HepG2 (cell line): ENCODE measurements at regions not wholly inside any gene's neighbourhood (a gene's known extent, or its start where the extent isn't known, plus 50 kb on each side); places are given as distances from the start of the nearest gene placed in this dataset.
A peak's percentile ranks its signal among the peaks of the same experiment; 100 is the strongest.

Experiments used
- ATAC-seq: fragments of 200-7000 bp; cut with Tn5 transposase; 3 replicates; pipeline ENCODE4 v1.9.1; 2020; ENCODE audit warnings: mild to moderate bottlenecking, moderate library complexity
- BruUV-seq: library from RNA; stranded (reverse); fragments of 400-500 nt; replicated peaks from 2 replicates; lab custom pipeline; 2021; lab: Mats Ljungman, UMichigan
- CTCF ChIA-PET: fragments of 300-600 bp; formaldehyde crosslinking; extraction: SDS; loops from one replicate; lab custom pipeline; 2021; ENCODE audit warnings: low total read pairs, inconsistent platforms, low intra/inter-chr PET ratio; lab: Yijun Ruan, JAX
- POLR2A ChIA-PET: fragments of 350-600 bp; sonication (Branson Sonifier 250); formaldehyde crosslinking; loops from one replicate; lab custom pipeline; 2020; ENCODE audit warnings: antibody characterized with exemption, inconsistent platforms; lab: Yijun Ruan, JAX
- DNase-seq: peaks from one replicate; pipeline ENCODE4 v3.0.0-alpha.2; 2015; ENCODE audit warnings: low spot score
- FAIRE-seq: peaks from 3 replicates; lab custom pipeline; 2011; peaks lifted over from hg19 to GRCh38; lab: Jason Lieb, UNC
- H2AFZ ChIP-seq: one replicate; pipeline ENCODE4 v1.6.1; 2011; ENCODE audit warnings: low read length, inconsistent platforms
- H3K27ac ChIP-seq: fragments of 300-600 bp; 3 replicates; pipeline ENCODE4 v1.8.0; 2011; ENCODE audit warnings: mixed run types, mild to moderate bottlenecking, mixed read lengths, low read length, inconsistent platforms; ENCODE audit not compliant: insufficient read depth; ENCODE audit errors: extremely low read length
- H3K27me3 ChIP-seq, 2 experiments: fragments of 200-600 bp in 1 of 2; 2 replicates in 1 of 2; 3 replicates in 1 of 2; pipeline versions ENCODE4 v1.6.0 to v1.8.0; 2011; ENCODE audit warnings: low read length in 2 of 2, mild to moderate bottlenecking in 2 of 2, moderate library complexity in 2 of 2, inconsistent platforms in 1 of 2; ENCODE audit not compliant: insufficient read depth in 2 of 2, control insufficient read depth in 1 of 2
- H3K36me3 ChIP-seq, 2 experiments: fragments of 200-600 bp in 1 of 2; replicated peaks in 1 of 2; 2 replicates in 1 of 2; 3 replicates in 1 of 2; pipeline versions ENCODE4 v1.5.1 to v1.8.0; 2011; ENCODE audit warnings: low read length in 2 of 2, inconsistent platforms in 1 of 2; ENCODE audit not compliant: insufficient read depth in 2 of 2, control insufficient read depth in 1 of 2
- H3K4me1 ChIP-seq: 2 replicates; pipeline ENCODE4 v1.5.1; 2012; ENCODE audit warnings: low read length, inconsistent platforms; ENCODE audit not compliant: insufficient read depth
- H3K4me2 ChIP-seq: 2 replicates; pipeline ENCODE4 v1.6.0; 2011; ENCODE audit warnings: low read depth, low read length, inconsistent platforms
- H3K4me3 ChIP-seq, 3 experiments: fragments of 200-600 bp in 1 of 3; sonication (generic), shearing (Covaris generic) in 1 of 3; replicated peaks in 1 of 3; 2 replicates each; pipeline ENCODE4 v1.5.1; 2011 to 2016; ENCODE audit warnings: low read length in 3 of 3, inconsistent platforms in 2 of 3, low read depth in 2 of 3, mild to moderate bottlenecking in 2 of 3, control low read depth in 1 of 3, mixed read lengths in 1 of 3; ENCODE audit not compliant: insufficient read depth in 1 of 3
- H3K79me2 ChIP-seq: one replicate; pipeline ENCODE4 v1.6.1; 2011; ENCODE audit warnings: low read length, inconsistent platforms; ENCODE audit not compliant: insufficient read depth
- H3K9ac ChIP-seq: 2 replicates; pipeline ENCODE4 v1.6.0; 2011; ENCODE audit warnings: mild to moderate bottlenecking, low read depth, low read length, inconsistent platforms; ENCODE audit not compliant: insufficient read depth
- H3K9me3 ChIP-seq: 2 replicates; pipeline ENCODE4 v1.5.1; 2012; ENCODE audit warnings: mild to moderate bottlenecking, low read length
- H4K20me1 ChIP-seq: 2 replicates; pipeline ENCODE4 v1.6.0; 2011; ENCODE audit warnings: inconsistent platforms, mild to moderate bottlenecking, low read length, moderate library complexity; ENCODE audit not compliant: insufficient read depth
- FOSL1 ChIP-seq: sonication (generic); formaldehyde crosslinking; IDR thresholded peaks from 2 replicates; pipeline ENCODE4 v1.9.0; 2021; ENCODE audit warnings: missing genetic modification reagents, borderline replicate concordance
- GMEB1 ChIP-seq: sonication (generic); formaldehyde crosslinking; IDR thresholded peaks from 2 replicates; pipeline ENCODE4 v1.5.1; 2020; ENCODE audit warnings: missing genetic modification reagents, mild to moderate bottlenecking, borderline replicate concordance
- JARID2 ChIP-seq: sonication (generic); formaldehyde crosslinking; IDR thresholded peaks from 2 replicates; pipeline ENCODE4 v1.8.1; 2023; ENCODE audit warnings: missing genetic modification reagents, inconsistent platforms; ENCODE audit not compliant: insufficient replicate concordance
- ZEB1 ChIP-seq: IDR thresholded peaks from 2 replicates; pipeline ENCODE4 v1.6.1; 2012; ENCODE audit warnings: mild to moderate bottlenecking, low read depth, inconsistent platforms; ENCODE audit not compliant: insufficient replicate concordance
- ZNF724P ChIP-seq: sonication (generic); formaldehyde crosslinking; IDR thresholded peaks from 2 replicates; pipeline ENCODE4 v1.8.0; 2022; ENCODE audit warnings: missing genetic modification reagents, borderline replicate concordance
- WGBS: methylation state at CpG from one replicate; pipeline ENCODE4 v1.1.6; 2017; ENCODE audit warnings: low lambda C conversion rate; 5-methylcytosine and 5-hydroxymethylcytosine counted together
- in situ Hi-C: cut with HindIII; loops from 2 replicates; pipeline ENCODE4 v1.10.0; 2017; ENCODE audit warnings: low pct_unique_long_range_greater_than_20kb; ENCODE audit not compliant: extremely low pct_ligation_motif_present
- intact Hi-C: fragments of 100-400 bp; cut with micrococcal nuclease; formaldehyde crosslinking; loops from one replicate; pipeline ENCODE4 v1.10.0; 2022; ENCODE audit not compliant: unreplicated experiment
- TF ChIP-seq, protein P1 (sequence below): sonication (generic); formaldehyde crosslinking; IDR thresholded peaks from 2 replicates; pipeline ENCODE4 v1.4.0; 2020; ENCODE audit warnings: missing genetic modification reagents, borderline replicate concordance
- TF ChIP-seq, protein P2 (sequence below): sonication (generic); formaldehyde crosslinking; IDR thresholded peaks from 2 replicates; pipeline ENCODE4 v1.4.0; 2020; ENCODE audit warnings: missing genetic modification reagents

GRCh38 chr2:16071865-16072637 is 131.7 kb downstream of the MYCN start (continued):
- TF ChIP-seq FOSL1 (CRISPR knock-in tag), result no peak
- TF ChIP-seq, protein P1, sequence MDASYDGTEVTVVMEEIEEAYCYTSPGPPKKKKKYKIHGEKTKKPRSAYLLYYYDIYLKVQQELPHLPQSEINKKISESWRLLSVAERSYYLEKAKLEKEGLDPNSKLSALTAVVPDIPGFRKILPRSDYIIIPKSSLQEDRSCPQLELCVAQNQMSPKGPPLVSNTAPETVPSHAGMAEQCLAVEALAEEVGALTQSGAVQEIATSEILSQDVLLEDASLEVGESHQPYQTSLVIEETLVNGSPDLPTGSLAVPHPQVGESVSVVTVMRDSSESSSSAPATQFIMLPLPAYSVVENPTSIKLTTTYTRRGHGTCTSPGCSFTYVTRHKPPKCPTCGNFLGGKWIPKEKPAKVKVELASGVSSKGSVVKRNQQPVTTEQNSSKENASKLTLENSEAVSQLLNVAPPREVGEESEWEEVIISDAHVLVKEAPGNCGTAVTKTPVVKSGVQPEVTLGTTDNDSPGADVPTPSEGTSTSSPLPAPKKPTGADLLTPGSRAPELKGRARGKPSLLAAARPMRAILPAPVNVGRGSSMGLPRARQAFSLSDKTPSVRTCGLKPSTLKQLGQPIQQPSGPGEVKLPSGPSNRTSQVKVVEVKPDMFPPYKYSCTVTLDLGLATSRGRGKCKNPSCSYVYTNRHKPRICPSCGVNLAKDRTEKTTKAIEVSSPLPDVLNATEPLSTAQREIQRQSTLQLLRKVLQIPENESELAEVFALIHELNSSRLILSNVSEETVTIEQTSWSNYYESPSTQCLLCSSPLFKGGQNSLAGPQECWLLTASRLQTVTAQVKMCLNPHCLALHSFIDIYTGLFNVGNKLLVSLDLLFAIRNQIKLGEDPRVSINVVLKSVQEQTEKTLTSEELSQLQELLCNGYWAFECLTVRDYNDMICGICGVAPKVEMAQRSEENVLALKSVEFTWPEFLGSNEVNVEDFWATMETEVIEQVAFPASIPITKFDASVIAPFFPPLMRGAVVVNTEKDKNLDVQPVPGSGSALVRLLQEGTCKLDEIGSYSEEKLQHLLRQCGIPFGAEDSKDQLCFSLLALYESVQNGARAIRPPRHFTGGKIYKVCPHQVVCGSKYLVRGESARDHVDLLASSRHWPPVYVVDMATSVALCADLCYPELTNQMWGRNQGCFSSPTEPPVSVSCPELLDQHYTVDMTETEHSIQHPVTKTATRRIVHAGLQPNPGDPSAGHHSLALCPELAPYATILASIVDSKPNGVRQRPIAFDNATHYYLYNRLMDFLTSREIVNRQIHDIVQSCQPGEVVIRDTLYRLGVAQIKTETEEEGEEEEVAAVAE (CRISPR knock-in tag), result no peak

DNA sequence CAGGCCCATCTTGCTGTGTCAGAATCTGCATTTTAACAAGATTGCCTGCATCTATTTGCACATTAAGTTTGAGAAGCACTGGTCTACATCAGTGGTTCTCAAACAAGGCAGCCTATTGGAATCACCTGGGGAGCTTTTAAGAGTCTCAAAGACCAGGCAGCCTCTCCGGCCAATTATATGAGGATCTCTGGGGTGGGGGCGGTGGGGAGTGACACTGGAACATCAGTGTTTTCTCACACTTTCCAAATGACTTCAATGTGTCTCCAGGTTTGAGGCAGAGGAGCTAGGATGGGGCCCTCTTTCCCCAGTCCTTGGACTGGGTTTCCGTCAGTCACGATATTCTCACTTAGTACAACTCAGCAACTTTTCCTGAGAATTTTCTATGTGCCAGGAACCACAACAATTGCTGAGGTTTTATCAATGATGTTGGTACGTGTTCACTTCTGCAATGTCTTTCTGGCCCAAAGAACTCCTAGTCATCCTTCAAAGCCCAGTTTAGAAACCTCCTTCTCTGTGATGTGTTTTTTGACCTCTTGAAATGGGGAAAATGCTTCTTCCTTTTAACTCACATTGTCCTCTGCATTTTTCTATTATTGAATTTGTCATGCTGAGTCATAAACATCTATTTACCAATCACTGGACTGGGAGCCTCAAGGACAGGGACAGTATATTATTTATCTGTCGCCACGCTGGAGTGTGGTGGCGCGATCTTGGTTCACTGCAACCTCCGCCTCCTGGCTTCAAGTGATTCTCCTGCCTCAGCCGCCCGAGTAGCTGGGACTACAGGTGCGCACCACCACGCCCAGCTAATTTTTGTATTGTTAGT is 130.9 kb downstream of the MYCN start:
- H3K4me2 ChIP-seq, result peak overlapping the region; percentile 84
- no peaks in the 10 kb centered on the region for H3K9me3 ChIP-seq
- peak overlapping the region in 1 of 3 experiments; percentile 66; a peak in 1 of 6 replicates for H3K4me3 ChIP-seq
- CTCF ChIA-PET, result no interaction called here
- 93% methylated on average over 14 of the region's 14 CpGs for WGBS
- no peaks in the 10 kb centered on the region for H3K36me3 ChIP-seq
- no peak overlapping the region for H3K9ac ChIP-seq
- TF ChIP-seq GMEB1 (0 out of 2 replicates have a peak, but pooled peaks have one; percentile 7), JARID2 (no peak), ZNF724P (CRISPR knock-in tag) (0 out of 2 replicates have a peak, but pooled peaks have one; percentile 1), ZEB1 (peak; percentile 9)
- TF ChIP-seq, protein P2, sequence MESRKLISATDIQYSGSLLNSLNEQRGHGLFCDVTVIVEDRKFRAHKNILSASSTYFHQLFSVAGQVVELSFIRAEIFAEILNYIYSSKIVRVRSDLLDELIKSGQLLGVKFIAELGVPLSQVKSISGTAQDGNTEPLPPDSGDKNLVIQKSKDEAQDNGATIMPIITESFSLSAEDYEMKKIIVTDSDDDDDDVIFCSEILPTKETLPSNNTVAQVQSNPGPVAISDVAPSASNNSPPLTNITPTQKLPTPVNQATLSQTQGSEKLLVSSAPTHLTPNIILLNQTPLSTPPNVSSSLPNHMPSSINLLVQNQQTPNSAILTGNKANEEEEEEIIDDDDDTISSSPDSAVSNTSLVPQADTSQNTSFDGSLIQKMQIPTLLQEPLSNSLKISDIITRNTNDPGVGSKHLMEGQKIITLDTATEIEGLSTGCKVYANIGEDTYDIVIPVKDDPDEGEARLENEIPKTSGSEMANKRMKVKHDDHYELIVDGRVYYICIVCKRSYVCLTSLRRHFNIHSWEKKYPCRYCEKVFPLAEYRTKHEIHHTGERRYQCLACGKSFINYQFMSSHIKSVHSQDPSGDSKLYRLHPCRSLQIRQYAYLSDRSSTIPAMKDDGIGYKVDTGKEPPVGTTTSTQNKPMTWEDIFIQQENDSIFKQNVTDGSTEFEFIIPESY, result peak; percentile 54; the same call in 1 of the 2 replicates
- intact Hi-C loops (loop anchor here (2.0 to 10.0 kb wide), 3 partner anchors 26 to 211 kb away; no protein-coding TSS in a partner anchor), in situ Hi-C loops (no loop called here)
- no peak overlapping the region for H3K27ac ChIP-seq
- peaks cover 55% of the 10 kb centered on the region for H3K4me1 ChIP-seq
- H3K27me3 ChIP-seq, result no peaks in the 10 kb centered on the region
- H2AFZ ChIP-seq, result no peak overlapping the region
- POLR2A ChIA-PET, result interaction anchor here (1.0 to 3.7 kb wide), 8 partner anchors 16 to 354 kb away, joined by 4 to 20 read pairs (median 6); partner anchors contain the start of gene MYCN
- H3K79me2 ChIP-seq, result no peaks in the 10 kb centered on the region
- no peak for DNase-seq
- no peaks in the 10 kb centered on the region for H4K20me1 ChIP-seq
- no TSS peak for BruUV-seq
- no peak for ATAC-seq
- no peak for FAIRE-seq
